Endodermal cell (in vitro differentiated cells): ENCODE measurements at regions not wholly inside any gene's neighbourhood (a gene's known extent, or its start where the extent isn't known, plus 50 kb on each side); places are given as distances from the start of the nearest gene placed in this dataset.

Experiments
- DNase-seq: peaks from one replicate; pipeline ENCODE4 v3.0.0-alpha.2; 2017
- H3K27ac ChIP-seq: 2 replicates; pipeline ENCODE4 v1.5.1; 2013; ENCODE audit warnings: mild to moderate bottlenecking, low read depth, low read length, moderate library complexity
- H3K27me3 ChIP-seq: 2 replicates; pipeline ENCODE4 v1.6.1; 2013; ENCODE audit warnings: mild to moderate bottlenecking, low read length, moderate library complexity; ENCODE audit not compliant: insufficient read depth, control insufficient read depth, poor library complexity, severe bottlenecking
- H3K36me3 ChIP-seq: 2 replicates; pipeline ENCODE4 v1.7.0; 2013; ENCODE audit warnings: mild to moderate bottlenecking, low read length, moderate library complexity; ENCODE audit not compliant: control insufficient read depth, insufficient read depth
- H3K4me1 ChIP-seq: one replicate; pipeline ENCODE4 v1.7.0; 2013; ENCODE audit warnings: low read length; ENCODE audit not compliant: control insufficient read depth, insufficient read depth
- H3K4me3 ChIP-seq: 2 replicates; pipeline ENCODE4 v1.5.1; 2013; ENCODE audit warnings: mild to moderate bottlenecking, low read length, moderate library complexity
- H3K9ac ChIP-seq: 2 replicates; pipeline ENCODE4 v1.6.1; 2013; ENCODE audit warnings: mild to moderate bottlenecking, low read length, moderate library complexity; ENCODE audit not compliant: poor library complexity, severe bottlenecking; ENCODE audit errors: extremely low read depth
- H3K9me3 ChIP-seq: 2 replicates; pipeline ENCODE4 v1.6.1; 2013; ENCODE audit warnings: mild to moderate bottlenecking, low read length, moderate library complexity; ENCODE audit not compliant: control insufficient read depth
- H3K27ac Mint-ChIP-seq: 2 replicates; pipeline ENCODE4 v1.8.0; 2020; ENCODE audit warnings: mixed read lengths
- H3K27me3 Mint-ChIP-seq: 2 replicates; pipeline ENCODE4 v1.8.0; 2021; ENCODE audit warnings: mild to moderate bottlenecking, mixed read lengths; ENCODE audit not compliant: insufficient read depth
- H3K36me3 Mint-ChIP-seq: 2 replicates; pipeline ENCODE4 v1.8.0; 2020; ENCODE audit warnings: low read depth, mixed read lengths
- H3K4me1 Mint-ChIP-seq: 2 replicates; pipeline ENCODE4 v1.8.0; 2020; ENCODE audit warnings: mixed read lengths
- H3K4me3 Mint-ChIP-seq: 2 replicates; pipeline ENCODE4 v1.8.0; 2020; ENCODE audit warnings: mild to moderate bottlenecking, moderate library complexity, mixed read lengths
- H3K9me3 Mint-ChIP-seq: 2 replicates; pipeline ENCODE4 v1.8.0; 2020; ENCODE audit warnings: mild to moderate bottlenecking, mixed read lengths
- WGBS, 2 experiments: methylation state at CpG; one replicate each; pipeline versions ENCODE4 v1.1.5 to v1.1.7; 2013; ENCODE audit warnings: missing lambda C conversion rate in 2 of 2, mixed read lengths in 1 of 2; ENCODE audit not compliant: insufficient coverage in 1 of 2, insufficient read length in 1 of 2; 5-methylcytosine and 5-hydroxymethylcytosine counted together
- TF ChIP-seq, protein P1 (sequence below): fragments of 200-600 bp; sonication (generic); conservative IDR thresholded peaks from 2 replicates; pipeline ENCODE4 v1.5.0; 2021; ENCODE audit warnings: antibody characterized with exemption, mild to moderate bottlenecking

DNA sequence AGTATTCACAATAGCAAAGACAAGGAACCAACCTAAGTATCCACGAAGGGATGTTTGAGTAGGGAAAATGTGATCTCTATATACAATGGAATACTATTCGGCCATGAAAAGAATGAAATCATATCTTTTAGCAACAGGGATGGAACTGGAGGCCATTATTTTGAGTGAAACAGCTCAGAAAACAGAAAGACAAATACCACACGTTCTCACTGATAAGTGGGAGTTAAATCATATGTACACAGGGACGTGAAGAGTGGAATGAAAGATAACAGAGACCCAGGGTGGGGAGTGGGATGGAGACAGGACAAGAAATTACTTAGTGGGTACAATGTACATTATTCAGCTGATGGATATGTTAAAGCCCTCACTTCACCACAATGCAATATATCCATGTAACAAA is 1012.7 kb downstream of the TBC1D22A start:
- H3K4me3 ChIP-seq, result peak overlapping the region; percentile 8
- H3K27me3 ChIP-seq, result no peaks in the 10 kb centered on the region
- H3K27me3 Mint-ChIP-seq, result no peaks in the 10 kb centered on the region
- H3K27ac ChIP-seq, result no peak overlapping the region
- H3K36me3 ChIP-seq, result no peaks in the 10 kb centered on the region
- H3K4me1 Mint-ChIP-seq, result peaks cover 26% of the 10 kb centered on the region
- no peak overlapping the region for H3K9ac ChIP-seq
- no peaks in the 10 kb centered on the region for H3K4me1 ChIP-seq
- peaks cover 38% of the 10 kb centered on the region for H3K9me3 ChIP-seq
- WGBS, 2 experiments, result 83 to 86% methylated on average over 2 to 4 of the region's 4 CpGs
- no peak overlapping the region for H3K4me3 Mint-ChIP-seq
- DNase-seq, result no peak
- peaks cover 3% of the 10 kb centered on the region for H3K36me3 Mint-ChIP-seq
- TF ChIP-seq, protein P1, sequence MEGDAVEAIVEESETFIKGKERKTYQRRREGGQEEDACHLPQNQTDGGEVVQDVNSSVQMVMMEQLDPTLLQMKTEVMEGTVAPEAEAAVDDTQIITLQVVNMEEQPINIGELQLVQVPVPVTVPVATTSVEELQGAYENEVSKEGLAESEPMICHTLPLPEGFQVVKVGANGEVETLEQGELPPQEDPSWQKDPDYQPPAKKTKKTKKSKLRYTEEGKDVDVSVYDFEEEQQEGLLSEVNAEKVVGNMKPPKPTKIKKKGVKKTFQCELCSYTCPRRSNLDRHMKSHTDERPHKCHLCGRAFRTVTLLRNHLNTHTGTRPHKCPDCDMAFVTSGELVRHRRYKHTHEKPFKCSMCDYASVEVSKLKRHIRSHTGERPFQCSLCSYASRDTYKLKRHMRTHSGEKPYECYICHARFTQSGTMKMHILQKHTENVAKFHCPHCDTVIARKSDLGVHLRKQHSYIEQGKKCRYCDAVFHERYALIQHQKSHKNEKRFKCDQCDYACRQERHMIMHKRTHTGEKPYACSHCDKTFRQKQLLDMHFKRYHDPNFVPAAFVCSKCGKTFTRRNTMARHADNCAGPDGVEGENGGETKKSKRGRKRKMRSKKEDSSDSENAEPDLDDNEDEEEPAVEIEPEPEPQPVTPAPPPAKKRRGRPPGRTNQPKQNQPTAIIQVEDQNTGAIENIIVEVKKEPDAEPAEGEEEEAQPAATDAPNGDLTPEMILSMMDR, result no peak
- peaks cover 23% of the 10 kb centered on the region for H3K9me3 Mint-ChIP-seq
- no peak overlapping the region for H3K27ac Mint-ChIP-seq

GRCh38 chr22:47773635-47774034 is 1011.2 kb downstream of the TBC1D22A start:
- Histone ChIP-seq H3K4me3 (peak overlapping the region; percentile 8), H3K27ac (no peak overlapping the region), H3K4me1 (no peaks in the 10 kb centered on the region), H3K9me3 (peaks cover 38% of the 10 kb centered on the region), H3K27me3 (no peaks in the 10 kb centered on the region), H3K36me3 (no peaks in the 10 kb centered on the region), H3K9ac (no peak overlapping the region)
- DNase-seq, result no peak
- H3K36me3 Mint-ChIP-seq, result peaks cover 8% of the 10 kb centered on the region
- H3K4me1 Mint-ChIP-seq, result peaks cover 13% of the 10 kb centered on the region
- H3K27ac Mint-ChIP-seq, result no peak overlapping the region
- TF ChIP-seq, protein P1, result no peak
- H3K27me3 Mint-ChIP-seq, result no peaks in the 10 kb centered on the region
- WGBS, 2 experiments, result 78% methylated on average over 2 of the region's 2 CpGs; no CpG with 5 or more reads in 1 of the 2 experiments
- no peak overlapping the region for H3K4me3 Mint-ChIP-seq
- peaks cover 30% of the 10 kb centered on the region for H3K9me3 Mint-ChIP-seq

DNA sequence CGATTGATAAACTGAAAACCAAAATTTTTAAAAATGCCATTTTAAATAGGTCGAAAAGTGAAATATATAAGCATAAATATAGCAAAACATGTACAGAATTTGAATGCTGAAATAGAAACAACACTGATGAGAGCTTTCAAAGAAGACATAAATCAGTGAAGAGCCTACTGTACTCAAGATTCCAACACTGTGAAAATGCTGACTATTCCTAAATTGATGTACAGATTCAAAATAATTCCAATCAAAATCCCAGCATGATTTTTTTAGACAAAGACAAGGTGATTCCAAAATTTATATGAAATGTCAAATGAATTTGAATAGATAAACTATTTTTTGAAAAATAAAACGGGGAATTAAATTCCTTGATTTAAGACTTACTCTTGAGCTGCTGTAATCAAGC is 1010.4 kb downstream of the TBC1D22A start:
- Histone ChIP-seq H3K9me3 (peaks cover 38% of the 10 kb centered on the region), H3K9ac (no peak overlapping the region), H3K27ac (no peak overlapping the region), H3K36me3 (no peaks in the 10 kb centered on the region), H3K4me3 (no peak overlapping the region), H3K27me3 (no peaks in the 10 kb centered on the region), H3K4me1 (no peaks in the 10 kb centered on the region)
- TF ChIP-seq, protein P1, result no peak
- peaks cover 8% of the 10 kb centered on the region for H3K36me3 Mint-ChIP-seq
- H3K4me3 Mint-ChIP-seq, result no peak overlapping the region
- no peak for DNase-seq
- H3K4me1 Mint-ChIP-seq, result peaks cover 16% of the 10 kb centered on the region
- H3K27me3 Mint-ChIP-seq, result no peaks in the 10 kb centered on the region
- H3K9me3 Mint-ChIP-seq, result peaks cover 32% of the 10 kb centered on the region
- WGBS, 2 experiments, result 82 to 92% methylated on average over 1 to 2 of the region's 3 CpGs
- H3K27ac Mint-ChIP-seq, result no peak overlapping the region
